H1 (cell line): ENCODE measurements at regions not wholly inside any gene's neighbourhood (a gene's known extent, or its start where the extent isn't known, plus 50 kb on each side); places are given as distances from the start of the nearest gene placed in this dataset.

Experiments
- EGR1 ChIP-seq: IDR thresholded peaks from 2 replicates; pipeline ENCODE4 v1.6.1; 2011; ENCODE audit warnings: low read depth, low read length, borderline replicate concordance
- NRF1 ChIP-seq: IDR thresholded peaks from 2 replicates; pipeline ENCODE4 v1.6.1; 2011; ENCODE audit warnings: mild to moderate bottlenecking, low read depth, low read length, improper control_type of control experiment
- POLR2A ChIP-seq, 2 experiments: IDR thresholded peaks; 1 replicate in 1 of 2; 2 replicates in 1 of 2; pipeline ENCODE4 v1.6.1; 2011; ENCODE audit warnings: low read depth in 2 of 2, low read length in 2 of 2, mild to moderate bottlenecking in 2 of 2; ENCODE audit errors: control extremely low read depth in 1 of 2
- SP2 ChIP-seq: IDR thresholded peaks from 2 replicates; pipeline ENCODE4 v1.6.1; 2012; ENCODE audit warnings: mild to moderate bottlenecking, low read length, inconsistent platforms
- SRF ChIP-seq: IDR thresholded peaks from 2 replicates; pipeline ENCODE4 v1.6.1; 2011; ENCODE audit warnings: mild to moderate bottlenecking, low read depth, low read length, moderate library complexity
- TF ChIP-seq, protein P1 (sequence below): IDR thresholded peaks from 2 replicates; pipeline ENCODE4 v1.6.1; 2011; ENCODE audit warnings: low read depth, mild to moderate bottlenecking, low read length; ENCODE audit not compliant: insufficient read depth
- TF ChIP-seq, protein P2 (sequence below), 3 experiments: IDR thresholded peaks; 1 replicate in 2 of 3; 2 replicates in 1 of 3; pipeline versions ENCODE4 v1.5.1 to v1.6.1; 2011; ENCODE audit warnings: low read length in 3 of 3, mild to moderate bottlenecking in 3 of 3, inconsistent platforms in 2 of 3, low read depth in 1 of 3, moderate library complexity in 1 of 3; ENCODE audit not compliant: insufficient read depth in 1 of 3; ENCODE audit errors: control extremely low read depth in 1 of 3

DNA sequence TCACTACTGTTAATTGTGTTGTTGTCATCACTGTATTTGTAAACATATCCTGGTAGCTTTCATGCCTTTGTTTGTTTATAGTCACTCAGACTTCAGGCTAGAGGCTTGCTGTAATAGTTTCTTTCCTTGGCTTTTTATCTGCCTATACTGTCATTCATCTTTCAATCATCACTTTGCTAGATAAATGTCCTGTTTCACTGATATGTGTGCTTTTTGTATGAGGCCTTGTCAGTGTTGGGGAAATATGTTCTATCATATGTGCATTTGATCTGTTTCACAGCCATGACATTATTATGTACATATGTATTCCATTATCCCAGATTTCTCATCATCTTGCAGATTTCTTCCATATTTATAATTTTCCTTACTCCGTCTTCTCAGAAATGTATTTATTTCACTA lies 558.9 kb upstream of the LRFN5 start:
- TF ChIP-seq EGR1 (no peak), POLR2A (IDR thresholded peaks at IDR 0.05; ENCODE audit: control extremely low read depth in 1 of 2, low read depth in 2 of 2, low read length in 2 of 2) (no peak), SRF (no peak), NRF1 (no peak), SP2 (no peak)
- TF ChIP-seq, protein P1, sequence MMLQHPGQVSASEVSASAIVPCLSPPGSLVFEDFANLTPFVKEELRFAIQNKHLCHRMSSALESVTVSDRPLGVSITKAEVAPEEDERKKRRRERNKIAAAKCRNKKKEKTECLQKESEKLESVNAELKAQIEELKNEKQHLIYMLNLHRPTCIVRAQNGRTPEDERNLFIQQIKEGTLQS = no peak
- TF ChIP-seq, protein P2, sequence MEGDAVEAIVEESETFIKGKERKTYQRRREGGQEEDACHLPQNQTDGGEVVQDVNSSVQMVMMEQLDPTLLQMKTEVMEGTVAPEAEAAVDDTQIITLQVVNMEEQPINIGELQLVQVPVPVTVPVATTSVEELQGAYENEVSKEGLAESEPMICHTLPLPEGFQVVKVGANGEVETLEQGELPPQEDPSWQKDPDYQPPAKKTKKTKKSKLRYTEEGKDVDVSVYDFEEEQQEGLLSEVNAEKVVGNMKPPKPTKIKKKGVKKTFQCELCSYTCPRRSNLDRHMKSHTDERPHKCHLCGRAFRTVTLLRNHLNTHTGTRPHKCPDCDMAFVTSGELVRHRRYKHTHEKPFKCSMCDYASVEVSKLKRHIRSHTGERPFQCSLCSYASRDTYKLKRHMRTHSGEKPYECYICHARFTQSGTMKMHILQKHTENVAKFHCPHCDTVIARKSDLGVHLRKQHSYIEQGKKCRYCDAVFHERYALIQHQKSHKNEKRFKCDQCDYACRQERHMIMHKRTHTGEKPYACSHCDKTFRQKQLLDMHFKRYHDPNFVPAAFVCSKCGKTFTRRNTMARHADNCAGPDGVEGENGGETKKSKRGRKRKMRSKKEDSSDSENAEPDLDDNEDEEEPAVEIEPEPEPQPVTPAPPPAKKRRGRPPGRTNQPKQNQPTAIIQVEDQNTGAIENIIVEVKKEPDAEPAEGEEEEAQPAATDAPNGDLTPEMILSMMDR (IDR thresholded peaks at IDR 0.05; ENCODE audit: control extremely low read depth in 1 of 3, insufficient read depth in 1 of 3, low read depth in 1 of 3, low read length in 3 of 3) = no peak
